HG02938 (cell line): ENCODE measurements at regions not wholly inside any gene's neighbourhood (a gene's known extent, or its start where the extent isn't known, plus 50 kb on each side); places are given as distances from the start of the nearest gene placed in this dataset.

Source experiments
- ATAC-seq: cut with Tn5 transposase; IDR thresholded peaks from one replicate; pipeline ENCODE4 v1.9.1; 2021; ENCODE audit warnings: mild to moderate bottlenecking, moderate library complexity; ENCODE audit not compliant: unreplicated experiment

GRCh38 chr4:164378361-164378760 is 375.6 kb upstream of the SMIM31 start:
- ATAC-seq, result no peak

- ATAC-seq, result no peak
Observed at GRCh38 chr4:164379694-164380093, 374.2 kb upstream of the SMIM31 start.

GRCh38 chr4:164381859-164382258 is 372.1 kb upstream of the SMIM31 start:
- no peak for ATAC-seq

- ATAC-seq, result no peak
Observed at GRCh38 chr4:164383058-164383357, 370.9 kb upstream of the SMIM31 start.

- no peak for ATAC-seq
Observed at GRCh38 chr4:164383358-164384220, 370.3 kb upstream of the SMIM31 start.

- no peak for ATAC-seq
Observed at GRCh38 chr4:164384416-164384815, 369.5 kb upstream of the SMIM31 start.

GRCh38 chr4:164396439-164396838 is 357.5 kb upstream of the SMIM31 start:
- ATAC-seq, result no peak

GRCh38 chr4:164402554-164402953 is 351.4 kb upstream of the SMIM31 start:
- ATAC-seq, result no peak

GRCh38 chr4:164405774-164406173 is 348.2 kb upstream of the SMIM31 start:
- no peak for ATAC-seq

- ATAC-seq, result no peak
Observed at GRCh38 chr4:164408831-164409230, 345.1 kb upstream of the SMIM31 start.

- no peak for ATAC-seq
Observed at GRCh38 chr4:164410401-164410800, 343.5 kb upstream of the SMIM31 start.

- no peak for ATAC-seq
Observed at GRCh38 chr4:164412246-164412645, 341.7 kb upstream of the SMIM31 start.

GRCh38 chr4:164413743-164414142 is 340.2 kb upstream of the SMIM31 start:
- ATAC-seq, result no peak

- ATAC-seq, result no peak
Observed at GRCh38 chr4:164423819-164424218, 330.1 kb upstream of the SMIM31 start.

- ATAC-seq, result no peak
Observed at GRCh38 chr4:164424846-164425245, 329.1 kb upstream of the SMIM31 start.

- ATAC-seq, result no peak
Observed at GRCh38 chr4:164428561-164428960, 325.4 kb upstream of the SMIM31 start.

GRCh38 chr4:164438321-164438720 is 315.6 kb upstream of the SMIM31 start:
- ATAC-seq, result no peak

GRCh38 chr4:164439037-164439436 is 314.9 kb upstream of the SMIM31 start:
- no peak for ATAC-seq

GRCh38 chr4:164440199-164440598 is 313.7 kb upstream of the SMIM31 start:
- ATAC-seq, result no peak

- ATAC-seq, result no peak
Observed at GRCh38 chr4:164441109-164441508, 312.8 kb upstream of the SMIM31 start.

GRCh38 chr4:164442180-164442579 is 311.8 kb upstream of the SMIM31 start:
- ATAC-seq, result no peak

GRCh38 chr4:164446516-164446915 is 307.4 kb upstream of the SMIM31 start:
- ATAC-seq, result no peak

- ATAC-seq, result no peak
Observed at GRCh38 chr4:164461901-164462300, 292.0 kb upstream of the SMIM31 start.
